IMR-90 (cell line): ENCODE measurements at regions not wholly inside any gene's neighbourhood (a gene's known extent, or its start where the extent isn't known, plus 50 kb on each side); places are given as distances from the start of the nearest gene placed in this dataset.

Source experiments
- CEBPB ChIP-seq: IDR thresholded peaks from 2 replicates; pipeline ENCODE4 v1.6.1; 2012; ENCODE audit warnings: low read depth, low read length, improper control_type of control experiment
- FOS ChIP-seq: fragments of 150-350 bp; IDR thresholded peaks from 2 replicates; pipeline ENCODE4 v1.6.1; 2016; ENCODE audit warnings: low read depth, low read length
- POLR2A ChIP-seq: IDR thresholded peaks from 2 replicates; pipeline ENCODE4 v1.6.1; 2012; ENCODE audit warnings: mild to moderate bottlenecking, low read depth, low read length
- RAD21 ChIP-seq: IDR thresholded peaks from 2 replicates; pipeline ENCODE4 v1.6.1; 2012; ENCODE audit warnings: low read length, improper control_type of control experiment
- RFX5 ChIP-seq: IDR thresholded peaks from 2 replicates; pipeline ENCODE4 v1.8.0; 2012; ENCODE audit warnings: low read depth, mild to moderate bottlenecking, low read length, moderate library complexity
- SMC3 ChIP-seq: fragments of 150-350 bp; IDR thresholded peaks from 2 replicates; pipeline ENCODE4 v1.6.1; 2016; ENCODE audit warnings: low read depth, mild to moderate bottlenecking, antibody characterized with exemption, low read length, moderate library complexity
- TF ChIP-seq, protein P1 (sequence below): conservative IDR thresholded peaks from 2 replicates; pipeline ENCODE4 v1.5.1; 2012; ENCODE audit warnings: mild to moderate bottlenecking, low read depth, low read length, improper control_type of control experiment

DNA sequence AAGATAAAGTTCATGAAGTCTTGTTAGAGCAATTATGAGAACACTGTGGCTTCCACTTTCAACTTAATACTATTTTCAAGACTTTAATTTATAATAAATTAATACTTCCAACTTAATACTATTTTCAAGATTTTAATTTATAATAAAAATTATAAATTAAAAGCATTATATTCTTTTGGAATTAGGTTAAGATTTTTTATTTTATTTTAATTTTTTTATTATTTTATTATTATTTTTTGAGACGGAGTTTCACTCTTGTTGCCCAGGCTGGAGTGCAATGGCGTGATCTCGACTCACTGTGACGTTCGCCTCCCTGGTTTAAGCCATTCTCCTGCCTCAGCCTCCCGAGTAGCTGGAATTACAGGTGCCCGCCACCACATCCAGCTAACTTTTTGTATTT is 126.0 kb upstream of the GUCY1A1 start:
- TF ChIP-seq POLR2A (no peak), RFX5 (no peak), SMC3 (no peak), CEBPB (no peak), RAD21 (no peak), FOS (no peak)
- TF ChIP-seq, protein P1, sequence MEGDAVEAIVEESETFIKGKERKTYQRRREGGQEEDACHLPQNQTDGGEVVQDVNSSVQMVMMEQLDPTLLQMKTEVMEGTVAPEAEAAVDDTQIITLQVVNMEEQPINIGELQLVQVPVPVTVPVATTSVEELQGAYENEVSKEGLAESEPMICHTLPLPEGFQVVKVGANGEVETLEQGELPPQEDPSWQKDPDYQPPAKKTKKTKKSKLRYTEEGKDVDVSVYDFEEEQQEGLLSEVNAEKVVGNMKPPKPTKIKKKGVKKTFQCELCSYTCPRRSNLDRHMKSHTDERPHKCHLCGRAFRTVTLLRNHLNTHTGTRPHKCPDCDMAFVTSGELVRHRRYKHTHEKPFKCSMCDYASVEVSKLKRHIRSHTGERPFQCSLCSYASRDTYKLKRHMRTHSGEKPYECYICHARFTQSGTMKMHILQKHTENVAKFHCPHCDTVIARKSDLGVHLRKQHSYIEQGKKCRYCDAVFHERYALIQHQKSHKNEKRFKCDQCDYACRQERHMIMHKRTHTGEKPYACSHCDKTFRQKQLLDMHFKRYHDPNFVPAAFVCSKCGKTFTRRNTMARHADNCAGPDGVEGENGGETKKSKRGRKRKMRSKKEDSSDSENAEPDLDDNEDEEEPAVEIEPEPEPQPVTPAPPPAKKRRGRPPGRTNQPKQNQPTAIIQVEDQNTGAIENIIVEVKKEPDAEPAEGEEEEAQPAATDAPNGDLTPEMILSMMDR, result no peak
